Spinal cord (tissue), 9 donors: ENCODE measurements at regions not wholly inside any gene's neighbourhood (a gene's known extent, or its start where the extent isn't known, plus 50 kb on each side); places are given as distances from the start of the nearest gene placed in this dataset.

Source experiments
- DNase-seq, 6 donors: peaks; one replicate each; pipeline versions ENCODE4 v3.0.0 to v3.0.0-alpha.2; 2013 to 2015; ENCODE audit warnings: low spot score in 6 of 6, low read depth in 4 of 6
- H3K27ac ChIP-seq: one replicate; pipeline ENCODE4 v1.5.1; 2013; ENCODE audit warnings: low read depth, low read length, control low read depth
- H3K27me3 ChIP-seq: one replicate; pipeline ENCODE4 v1.6.1; 2013; ENCODE audit warnings: low read length; ENCODE audit not compliant: control insufficient read depth, insufficient read depth
- H3K36me3 ChIP-seq: one replicate; pipeline ENCODE4 v1.6.1; 2013; ENCODE audit warnings: low read length; ENCODE audit not compliant: control insufficient read depth, insufficient read depth
- H3K4me1 ChIP-seq: one replicate; pipeline ENCODE4 v1.6.1; 2013; ENCODE audit warnings: low read length; ENCODE audit not compliant: control insufficient read depth, insufficient read depth
- H3K4me3 ChIP-seq: one replicate; pipeline ENCODE4 v1.5.1; 2013; ENCODE audit warnings: low read depth, low read length, control low read depth
- H3K9me3 ChIP-seq: one replicate; pipeline ENCODE4 v1.6.1; 2013; ENCODE audit warnings: low read length; ENCODE audit not compliant: control insufficient read depth, insufficient read depth
- WGBS: methylation state at CpG from one replicate; pipeline ENCODE4 v1.1.5; 2013; ENCODE audit warnings: missing lambda C conversion rate; ENCODE audit not compliant: insufficient coverage; 5-methylcytosine and 5-hydroxymethylcytosine counted together
- donor health status: healthy.

DNA sequence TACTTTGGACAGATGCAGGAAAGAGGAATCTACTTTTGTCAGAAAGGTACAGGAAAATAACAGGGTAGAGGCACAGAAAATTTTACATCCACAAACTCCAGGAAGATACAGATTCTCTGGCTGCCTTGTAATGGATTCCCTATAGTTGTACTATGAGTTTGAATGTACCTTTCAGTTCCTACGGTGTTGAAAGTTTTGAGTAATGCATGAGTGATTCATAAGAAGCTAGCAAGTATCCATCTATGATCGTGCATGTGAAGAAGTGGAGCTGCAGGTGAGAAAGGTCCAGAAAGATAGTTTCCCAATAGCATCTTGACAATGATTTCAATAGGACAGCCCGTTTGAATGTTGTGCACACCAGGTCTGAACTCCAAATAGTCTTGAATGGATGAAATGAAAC lies 786.5 kb upstream of the ROBO1 start:
- no peak for DNase-seq
- no peaks in the 10 kb centered on the region for H3K9me3 ChIP-seq
- H3K27me3 ChIP-seq = no peaks in the 10 kb centered on the region
- H3K36me3 ChIP-seq = no peaks in the 10 kb centered on the region
- no peaks in the 10 kb centered on the region for H3K4me1 ChIP-seq
- WGBS = 87% methylated on average over 3 of the region's 3 CpGs
- no peak overlapping the region for H3K4me3 ChIP-seq
- H3K27ac ChIP-seq = no peak overlapping the region

DNA sequence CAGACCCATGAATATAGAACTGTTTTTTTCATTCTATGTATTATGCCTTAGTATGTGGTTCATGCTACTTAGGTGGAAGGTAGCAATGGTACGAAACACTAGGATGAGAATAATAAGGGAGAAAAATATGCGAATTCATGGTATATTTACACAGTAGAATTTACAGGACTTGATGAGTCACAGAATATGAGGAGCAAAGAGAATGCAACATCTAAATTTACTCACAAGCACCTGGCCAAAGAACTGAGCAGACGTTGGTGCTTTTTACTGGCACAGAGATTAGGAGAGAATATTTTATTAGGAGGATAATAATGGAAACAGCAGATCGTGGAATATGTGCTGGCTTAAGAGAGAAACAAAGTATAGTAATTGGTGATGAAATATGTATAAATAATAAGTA lies 785.4 kb upstream of the ROBO1 start:
- no peaks in the 10 kb centered on the region for H3K27me3 ChIP-seq
- H3K27ac ChIP-seq = no peak overlapping the region
- H3K4me1 ChIP-seq = no peaks in the 10 kb centered on the region
- no peak for DNase-seq
- H3K9me3 ChIP-seq = no peaks in the 10 kb centered on the region
- no peaks in the 10 kb centered on the region for H3K36me3 ChIP-seq
- no peak overlapping the region for H3K4me3 ChIP-seq
- WGBS = 100% methylated on average over 1 of the region's 4 CpGs

DNA sequence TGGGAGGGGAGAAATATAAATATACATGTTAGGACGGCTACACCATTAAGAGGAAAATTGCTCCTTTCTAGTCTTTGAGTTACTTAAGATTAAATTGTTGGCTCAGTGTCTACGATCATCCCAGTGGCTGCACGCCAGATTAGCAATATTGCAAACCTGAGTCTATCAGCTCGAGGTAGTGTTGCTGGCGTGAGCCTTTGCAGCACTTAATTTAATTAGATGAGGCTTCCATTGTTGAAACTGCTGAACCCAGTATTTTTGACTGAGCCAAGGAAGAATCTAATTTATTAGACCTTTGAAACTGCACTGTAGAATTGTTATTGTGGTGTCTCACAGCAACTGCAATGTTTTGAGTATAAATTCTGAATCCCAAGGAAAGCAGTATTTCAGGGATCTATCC lies 782.4 kb upstream of the ROBO1 start:
- DNase-seq = peak in 2 of 6 donors; percentile 51 to 81
- no peaks in the 10 kb centered on the region for H3K36me3 ChIP-seq
- 8% methylated on average over 2 of the region's 5 CpGs for WGBS
- no peaks in the 10 kb centered on the region for H3K4me1 ChIP-seq
- H3K27ac ChIP-seq = no peak overlapping the region
- no peaks in the 10 kb centered on the region for H3K9me3 ChIP-seq
- H3K27me3 ChIP-seq = no peaks in the 10 kb centered on the region
- H3K4me3 ChIP-seq = no peak overlapping the region

DNA sequence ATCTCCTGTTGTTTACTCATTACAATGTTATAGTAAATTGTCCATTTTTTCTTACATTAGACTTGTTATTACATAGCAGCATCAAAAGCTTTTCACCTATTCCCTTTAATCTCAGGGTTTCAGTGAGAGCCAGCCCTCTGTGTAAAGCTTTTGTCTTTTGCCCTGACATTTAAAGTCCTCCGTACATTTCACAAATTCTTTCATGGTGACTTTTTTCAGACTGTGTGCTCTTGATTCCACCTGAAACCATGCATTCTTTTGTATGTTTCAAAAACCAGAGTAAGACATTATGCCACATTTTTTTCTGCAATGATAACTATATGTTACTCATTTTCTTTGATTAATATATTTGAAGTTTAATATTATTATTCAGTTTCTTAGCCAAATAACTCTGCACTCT lies 781.4 kb upstream of the ROBO1 start:
- Histone ChIP-seq H3K4me3 (no peak overlapping the region), H3K9me3 (no peaks in the 10 kb centered on the region), H3K27me3 (no peaks in the 10 kb centered on the region), H3K36me3 (no peaks in the 10 kb centered on the region), H3K27ac (no peak overlapping the region), H3K4me1 (no peaks in the 10 kb centered on the region)
- WGBS = 43% methylated on average over 1 of the region's 1 CpG
- DNase-seq = no peak

DNA sequence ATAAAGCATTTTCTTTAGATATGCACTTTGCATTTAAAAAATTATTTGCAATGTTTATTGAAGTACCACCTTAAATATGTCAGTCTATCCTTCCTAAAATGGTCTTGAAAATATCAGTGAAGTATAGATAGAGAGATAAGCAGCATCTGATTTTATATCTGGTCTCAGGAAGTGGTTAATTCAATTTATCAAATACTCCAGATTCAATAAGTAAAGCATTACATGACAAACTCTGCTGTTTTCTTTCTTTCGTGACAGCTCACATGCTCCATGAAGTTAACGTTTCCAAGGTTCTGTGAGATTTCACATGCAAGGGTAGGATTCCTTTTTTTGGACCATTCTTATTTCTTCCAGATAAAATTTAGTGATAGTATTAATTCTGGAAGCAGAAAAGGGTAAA lies 775.4 kb upstream of the ROBO1 start:
- Histone ChIP-seq H3K36me3 (no peaks in the 10 kb centered on the region), H3K4me1 (no peaks in the 10 kb centered on the region), H3K9me3 (no peaks in the 10 kb centered on the region), H3K27me3 (no peaks in the 10 kb centered on the region), H3K27ac (no peak overlapping the region), H3K4me3 (no peak overlapping the region)
- no peak for DNase-seq
- WGBS = no CpG with 5 or more reads among the region's 2 CpGs

DNA sequence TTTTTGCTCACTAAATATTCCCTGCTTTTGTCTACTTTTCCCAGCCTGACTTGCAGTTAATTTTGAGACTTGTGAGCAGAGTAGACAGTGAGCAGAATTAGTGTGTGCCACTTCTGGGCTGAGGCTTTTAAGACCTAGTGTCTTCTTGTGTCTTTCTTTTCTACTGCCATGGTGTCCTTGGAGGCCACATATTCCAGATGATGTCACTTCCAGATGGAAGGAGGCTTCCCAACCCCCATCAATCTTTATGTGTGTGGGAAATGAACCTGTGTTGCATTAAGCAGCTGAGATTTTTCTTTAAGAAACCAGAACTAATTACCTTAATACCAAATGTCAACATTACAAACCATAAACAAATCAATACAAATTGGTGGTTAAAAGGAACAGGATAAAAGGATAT lies 774.7 kb upstream of the ROBO1 start:
- Histone ChIP-seq H3K4me3 (no peak overlapping the region), H3K4me1 (no peaks in the 10 kb centered on the region), H3K27me3 (no peaks in the 10 kb centered on the region), H3K36me3 (no peaks in the 10 kb centered on the region), H3K27ac (no peak overlapping the region), H3K9me3 (no peaks in the 10 kb centered on the region)
- no peak for DNase-seq

DNA sequence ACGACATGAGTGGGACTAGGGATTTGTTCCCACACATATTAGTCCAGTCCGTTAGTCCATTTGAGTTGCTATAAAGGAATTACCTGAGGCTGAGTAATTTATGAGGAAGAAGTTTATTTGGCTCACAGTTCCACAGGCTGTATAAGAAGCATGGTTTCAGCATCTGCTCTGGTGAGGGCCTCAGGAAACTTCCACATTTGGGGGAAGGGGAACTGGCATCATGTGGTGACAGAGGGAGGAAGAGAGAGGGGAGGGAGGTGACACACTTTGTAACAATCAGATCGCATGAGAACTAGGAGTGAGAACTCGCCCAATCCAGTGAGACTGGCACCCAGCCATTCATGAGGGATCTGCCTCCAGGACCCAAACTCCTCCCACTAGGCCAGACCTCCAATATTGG lies 769.9 kb upstream of the ROBO1 start:
- no peak for DNase-seq
- Histone ChIP-seq H3K36me3 (no peaks in the 10 kb centered on the region), H3K4me3 (no peak overlapping the region), H3K27ac (no peak overlapping the region), H3K9me3 (no peaks in the 10 kb centered on the region), H3K4me1 (no peaks in the 10 kb centered on the region), H3K27me3 (no peaks in the 10 kb centered on the region)
- 82% methylated on average over 3 of the region's 4 CpGs for WGBS

DNA sequence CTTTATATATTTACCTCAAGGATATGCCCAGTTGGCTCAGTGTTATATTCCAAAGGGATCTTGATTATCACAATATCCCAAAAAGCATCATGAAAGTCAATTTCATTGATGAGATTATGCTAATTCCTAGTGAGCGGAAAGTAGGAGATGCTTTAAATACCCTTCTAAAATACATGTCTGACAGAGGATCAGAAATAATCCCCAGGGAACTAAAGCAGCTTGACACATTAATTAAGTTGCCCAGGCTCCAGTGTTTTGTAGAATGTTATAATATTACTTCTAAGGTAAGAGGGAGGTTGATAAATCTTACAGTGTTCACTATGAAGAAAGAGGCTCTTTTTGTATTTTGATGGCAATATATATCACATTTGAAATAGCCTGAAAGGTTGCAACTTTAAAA lies 767.5 kb upstream of the ROBO1 start:
- no CpG with 5 or more reads among the region's 1 CpG for WGBS

DNA sequence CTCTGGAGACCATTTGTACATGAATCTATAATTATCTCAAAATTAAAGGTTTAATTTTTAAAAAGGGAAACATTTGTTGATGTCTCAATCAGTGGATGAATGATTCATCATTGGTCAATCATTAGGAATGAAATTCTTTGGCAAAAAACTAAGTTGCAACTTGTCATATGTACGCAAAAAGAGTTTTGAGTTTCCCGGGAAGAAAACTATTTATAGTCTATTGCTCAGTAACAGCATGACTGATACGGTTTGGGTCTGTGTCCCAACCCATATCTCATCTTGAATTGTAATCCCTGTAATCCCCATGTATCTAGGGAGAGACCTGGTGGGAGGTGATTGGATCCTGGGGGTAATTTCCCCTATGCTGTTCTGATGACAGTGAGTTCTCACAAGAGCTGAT lies 765.8 kb upstream of the ROBO1 start:
- no CpG with 5 or more reads among the region's 3 CpGs for WGBS
- Histone ChIP-seq H3K36me3 (no peaks in the 10 kb centered on the region), H3K27me3 (no peaks in the 10 kb centered on the region), H3K4me3 (no peak overlapping the region), H3K9me3 (no peaks in the 10 kb centered on the region), H3K4me1 (no peaks in the 10 kb centered on the region), H3K27ac (no peak overlapping the region)
- no peak for DNase-seq

More for the DNA sequence above, 767.5 kb upstream of the ROBO1 start:
- Histone ChIP-seq H3K9me3 (no peaks in the 10 kb centered on the region), H3K36me3 (no peaks in the 10 kb centered on the region), H3K27me3 (no peaks in the 10 kb centered on the region), H3K4me3 (no peak overlapping the region), H3K27ac (no peak overlapping the region), H3K4me1 (no peaks in the 10 kb centered on the region)
- DNase-seq = peak in 1 of 6 donors; percentile 7

DNA sequence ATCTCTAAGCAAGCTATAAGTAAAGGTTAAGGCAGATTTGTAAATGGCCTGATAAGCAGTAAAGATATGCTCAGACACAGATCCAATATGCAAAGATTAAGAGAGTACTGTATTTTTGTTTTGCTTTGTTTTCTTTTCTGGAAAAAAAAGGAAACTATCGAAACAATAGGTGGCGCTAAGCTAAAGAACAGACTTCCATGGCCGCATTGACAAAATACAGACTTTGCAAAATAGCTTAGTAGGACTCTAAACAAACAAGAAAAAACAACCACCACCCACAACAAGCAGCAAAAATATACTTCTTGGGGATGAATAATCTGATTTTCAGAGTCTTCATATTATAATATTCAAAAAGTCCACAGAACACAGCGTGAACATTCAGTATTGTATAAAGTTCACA lies 758.4 kb upstream of the ROBO1 start:
- Histone ChIP-seq H3K9me3 (peaks cover 6% of the 10 kb centered on the region), H3K27ac (no peak overlapping the region), H3K36me3 (no peaks in the 10 kb centered on the region), H3K27me3 (no peaks in the 10 kb centered on the region), H3K4me1 (no peaks in the 10 kb centered on the region), H3K4me3 (no peak overlapping the region)
- no peak for DNase-seq
- WGBS = no CpG with 5 or more reads among the region's 4 CpGs

DNA sequence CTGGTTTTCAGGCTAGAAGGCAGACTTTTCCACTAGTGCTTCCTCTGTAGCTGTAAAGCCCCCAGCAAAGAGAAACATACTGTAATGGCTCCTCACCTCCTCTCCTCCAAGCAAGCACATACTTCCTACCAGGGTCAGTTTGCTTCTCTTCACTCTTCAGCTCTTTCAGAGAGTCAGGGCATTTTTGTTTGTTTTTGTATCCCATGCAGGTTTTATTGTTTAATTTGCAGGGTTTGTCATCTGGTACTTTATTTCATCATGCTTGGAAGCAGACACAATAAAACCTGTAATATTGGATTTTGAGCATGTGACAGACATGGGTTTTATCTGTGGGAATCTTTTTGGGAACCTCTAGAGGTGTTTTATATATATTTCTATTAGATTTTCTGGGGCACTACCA lies 753.3 kb upstream of the ROBO1 start:
- Histone ChIP-seq H3K4me1 (no peaks in the 10 kb centered on the region), H3K4me3 (no peak overlapping the region), H3K9me3 (no peaks in the 10 kb centered on the region), H3K36me3 (no peaks in the 10 kb centered on the region), H3K27ac (no peak overlapping the region), H3K27me3 (no peaks in the 10 kb centered on the region)
- no peak for DNase-seq
